GM18870 (cell line): ENCODE measurements at regions not wholly inside any gene's neighbourhood (a gene's known extent, or its start where the extent isn't known, plus 50 kb on each side); places are given as distances from the start of the nearest gene placed in this dataset.

Experiments
- ATAC-seq: cut with Tn5 transposase; IDR thresholded peaks from one replicate; pipeline ENCODE4 v1.9.1; 2021; ENCODE audit warnings: moderate library complexity; ENCODE audit not compliant: unreplicated experiment

- no peak for ATAC-seq
These were observed 104.9 kb downstream of the MTNR1B start for GRCh38 chr11:93074352-93074751.

DNA sequence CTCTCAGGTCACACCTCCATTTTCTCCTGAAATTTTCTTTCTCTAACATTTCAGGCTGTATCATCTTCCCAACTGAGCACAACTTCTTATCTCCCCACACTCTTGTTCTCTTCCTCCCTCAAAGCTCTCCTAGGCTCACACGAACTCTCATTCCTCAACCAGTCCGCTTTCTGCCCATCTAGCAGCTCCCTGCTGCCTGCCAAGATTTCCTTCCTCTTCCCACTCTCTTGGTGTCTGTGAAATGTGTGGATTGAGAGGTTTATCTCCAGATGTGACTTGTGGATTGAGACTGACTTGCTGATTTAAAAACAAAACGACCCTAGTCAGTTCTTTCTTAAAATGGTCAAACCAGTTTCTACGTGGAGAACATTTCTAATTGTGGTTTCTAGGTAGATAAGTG, 106.3 kb downstream of the MTNR1B start:
- no peak for ATAC-seq

DNA sequence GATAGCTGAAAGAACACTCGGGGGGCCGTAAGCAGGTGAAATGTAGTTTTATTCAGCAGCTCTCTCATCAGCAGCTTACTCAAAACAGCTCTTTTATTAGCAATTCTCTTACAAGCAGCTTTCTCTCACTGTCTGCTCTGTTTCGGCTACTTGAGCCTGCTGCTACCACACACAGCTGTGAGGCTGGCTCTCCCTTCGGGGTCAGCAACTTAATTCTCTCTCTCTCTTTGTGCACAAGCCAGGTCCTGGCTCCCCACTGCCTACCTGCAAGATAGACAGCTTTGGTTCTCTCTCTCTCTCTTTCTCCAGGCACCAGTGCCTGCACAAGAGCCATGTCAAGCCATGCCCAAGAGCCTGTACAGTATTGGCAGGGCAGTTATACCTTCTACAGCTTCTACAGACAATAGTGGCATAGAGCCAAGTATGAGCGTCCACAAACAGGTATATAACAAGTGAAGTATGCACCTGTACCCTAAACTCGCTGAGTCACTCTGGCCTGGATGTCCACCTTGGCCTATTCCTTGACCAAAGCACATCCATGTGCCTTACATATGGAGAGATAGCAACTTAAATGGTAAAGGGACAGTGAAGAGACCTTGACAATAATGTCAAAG, 110.8 kb downstream of the MTNR1B start:
- no peak for ATAC-seq

GRCh38 chr11:93081694-93082093, 112.2 kb downstream of the MTNR1B start:
- no peak for ATAC-seq

DNA sequence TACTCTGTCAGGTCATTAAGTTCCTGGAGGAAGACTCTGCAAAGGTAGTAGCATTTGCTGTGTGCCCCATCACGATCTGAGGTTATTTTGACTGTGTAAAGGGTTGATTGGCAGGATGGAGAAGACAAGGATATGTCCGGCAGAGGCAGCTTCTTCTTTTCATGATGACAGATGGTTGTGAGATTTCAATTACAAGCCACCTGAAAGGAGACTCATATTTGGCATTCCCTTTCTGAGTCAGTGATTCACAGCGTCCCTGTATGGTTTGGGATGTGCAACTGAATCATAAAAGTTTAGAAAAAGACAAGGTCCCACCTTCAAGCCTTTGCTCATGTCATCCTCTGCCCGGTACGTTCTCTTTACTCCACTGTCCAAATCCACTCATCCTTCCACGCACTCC, 113.4 kb downstream of the MTNR1B start:
- ATAC-seq = no peak

DNA sequence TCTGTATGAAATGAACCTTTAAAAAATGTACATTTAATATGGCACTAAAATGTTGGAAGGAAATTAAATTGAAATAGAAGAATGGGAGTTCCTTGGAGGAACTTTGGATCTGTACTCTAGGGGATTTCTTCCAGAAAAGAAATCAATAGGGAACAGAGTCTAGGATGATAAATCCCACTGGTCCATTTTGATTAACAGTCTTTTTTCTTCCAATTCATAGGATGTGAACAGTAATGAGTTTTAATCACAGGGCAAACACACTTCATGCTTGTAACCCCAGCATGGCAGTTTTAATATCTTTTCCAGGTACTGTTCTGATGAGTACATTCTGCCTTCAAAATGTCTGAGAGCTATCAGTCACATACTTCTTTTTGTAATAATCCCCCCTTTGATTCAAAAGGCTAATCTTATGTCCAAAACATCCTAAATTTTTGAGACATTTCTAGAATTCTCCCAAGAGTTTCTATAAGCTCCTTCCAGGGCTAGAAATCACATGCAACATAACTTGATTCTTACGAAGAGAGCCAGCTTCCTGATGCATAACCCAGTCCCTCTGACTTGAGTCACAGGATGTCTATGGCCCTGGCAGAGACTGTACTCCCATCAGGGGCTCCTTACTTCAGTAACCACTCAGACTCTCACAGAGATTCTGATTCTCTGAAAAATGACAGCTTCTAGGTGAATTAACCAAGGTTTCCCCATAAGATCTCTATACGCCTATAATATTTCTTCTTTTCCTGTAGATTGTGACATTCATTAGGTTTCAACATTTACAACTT, 112.9 kb downstream of the SLC36A4 start:
- no peak for ATAC-seq

GRCh38 chr11:93089474-93090102, 108.2 kb downstream of the SLC36A4 start:
- no peak for ATAC-seq
